GM13976 (cell line): ENCODE measurements at regions not wholly inside any gene's neighbourhood (a gene's known extent, or its start where the extent isn't known, plus 50 kb on each side); places are given as distances from the start of the nearest gene placed in this dataset.
A peak's percentile ranks its signal among the peaks of the same experiment; 100 is the strongest.
"Not testable (repeated sequence)": the region's sequence is repeated elsewhere in the genome, so short reads cannot be mapped to it uniquely, and the experiment has no call there.

Experiments used
- DNase-seq: peaks from one replicate; pipeline ENCODE4 v3.0.0; 2012; ENCODE audit warnings: low spot score
- in situ Hi-C: fragments of 300-500 bp; cut with MboI; formaldehyde crosslinking; loops from one replicate; pipeline ENCODE4 v1.12.0; 2022; ENCODE audit warnings: low sequenced_read_pairs, mixed read lengths, inconsistent platforms; ENCODE audit not compliant: unreplicated experiment
- TF ChIP-seq, protein P1 (sequence below): IDR thresholded peaks from 2 replicates; pipeline ENCODE4 v1.5.1; 2012; ENCODE audit warnings: borderline replicate concordance, mild to moderate bottlenecking; ENCODE audit not compliant: insufficient read depth; ENCODE audit errors: extremely low read depth, missing control alignments, control extremely low read depth

DNA sequence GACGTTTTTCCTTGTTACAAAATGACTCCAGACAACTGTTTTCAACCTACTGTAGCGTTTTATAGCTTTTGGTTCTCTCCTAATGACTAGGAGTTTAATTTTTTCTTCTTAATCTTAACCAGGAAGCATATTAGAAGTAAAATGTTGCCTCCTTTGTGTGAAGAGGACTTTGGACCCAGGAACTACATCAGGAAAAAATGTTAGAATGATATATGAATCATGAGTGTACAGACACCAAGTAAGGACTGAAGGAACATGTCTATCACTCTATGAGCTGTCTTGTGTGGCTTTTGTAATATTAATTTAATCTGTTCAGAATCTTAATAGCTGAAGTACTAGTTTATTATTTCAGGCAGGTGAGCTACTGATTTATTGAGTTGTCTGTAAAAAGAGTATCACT lies 71.0 kb upstream of the MARCKS start:
- TF ChIP-seq, protein P1, sequence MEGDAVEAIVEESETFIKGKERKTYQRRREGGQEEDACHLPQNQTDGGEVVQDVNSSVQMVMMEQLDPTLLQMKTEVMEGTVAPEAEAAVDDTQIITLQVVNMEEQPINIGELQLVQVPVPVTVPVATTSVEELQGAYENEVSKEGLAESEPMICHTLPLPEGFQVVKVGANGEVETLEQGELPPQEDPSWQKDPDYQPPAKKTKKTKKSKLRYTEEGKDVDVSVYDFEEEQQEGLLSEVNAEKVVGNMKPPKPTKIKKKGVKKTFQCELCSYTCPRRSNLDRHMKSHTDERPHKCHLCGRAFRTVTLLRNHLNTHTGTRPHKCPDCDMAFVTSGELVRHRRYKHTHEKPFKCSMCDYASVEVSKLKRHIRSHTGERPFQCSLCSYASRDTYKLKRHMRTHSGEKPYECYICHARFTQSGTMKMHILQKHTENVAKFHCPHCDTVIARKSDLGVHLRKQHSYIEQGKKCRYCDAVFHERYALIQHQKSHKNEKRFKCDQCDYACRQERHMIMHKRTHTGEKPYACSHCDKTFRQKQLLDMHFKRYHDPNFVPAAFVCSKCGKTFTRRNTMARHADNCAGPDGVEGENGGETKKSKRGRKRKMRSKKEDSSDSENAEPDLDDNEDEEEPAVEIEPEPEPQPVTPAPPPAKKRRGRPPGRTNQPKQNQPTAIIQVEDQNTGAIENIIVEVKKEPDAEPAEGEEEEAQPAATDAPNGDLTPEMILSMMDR, result no peak
- DNase-seq, result no peak
- in situ Hi-C loops, result no loop called here

DNA sequence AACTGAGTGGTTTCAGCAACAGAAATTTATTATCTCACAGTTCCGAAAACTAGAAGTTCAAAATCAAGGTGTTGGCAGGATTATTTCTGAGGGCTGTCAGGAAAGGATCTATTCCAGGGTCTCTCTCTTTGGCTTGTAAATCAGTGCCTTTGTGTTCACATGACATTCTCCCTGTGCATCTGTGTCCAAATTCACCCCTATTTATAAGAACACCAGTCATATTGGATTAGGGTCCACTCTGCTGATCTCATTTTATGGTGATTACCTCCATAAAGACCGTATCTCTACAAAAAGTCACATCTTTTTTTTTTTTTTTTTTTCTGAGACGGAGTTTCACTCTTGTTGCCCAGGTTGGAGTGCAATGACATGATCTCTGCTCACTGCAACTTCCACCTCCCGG lies 68.6 kb upstream of the MARCKS start:
- DNase-seq, result no peak
- TF ChIP-seq, protein P1, result no peak
- in situ Hi-C loops, result no loop called here

DNA sequence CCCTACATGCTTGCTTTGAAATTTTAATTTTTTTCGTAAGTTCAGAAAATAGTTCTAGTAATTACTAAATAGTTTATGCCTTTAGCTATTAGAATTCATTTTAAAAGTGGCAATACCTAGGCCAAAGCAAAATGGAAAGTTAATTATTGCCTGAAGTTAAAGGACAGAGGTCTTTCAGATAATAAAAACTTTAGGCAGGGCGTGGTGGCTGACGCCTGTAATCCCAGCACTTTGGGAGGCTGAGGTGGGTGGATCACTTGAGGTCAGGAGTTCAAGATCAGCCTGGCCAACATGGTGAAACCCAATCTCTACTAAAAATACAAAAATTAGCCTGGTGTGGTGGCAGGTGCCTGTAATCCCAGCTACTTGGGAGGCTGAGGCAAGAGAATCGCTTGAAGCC lies 65.9 kb upstream of the MARCKS start:
- in situ Hi-C loops, DNase-seq: not testable (repeated sequence)

DNA sequence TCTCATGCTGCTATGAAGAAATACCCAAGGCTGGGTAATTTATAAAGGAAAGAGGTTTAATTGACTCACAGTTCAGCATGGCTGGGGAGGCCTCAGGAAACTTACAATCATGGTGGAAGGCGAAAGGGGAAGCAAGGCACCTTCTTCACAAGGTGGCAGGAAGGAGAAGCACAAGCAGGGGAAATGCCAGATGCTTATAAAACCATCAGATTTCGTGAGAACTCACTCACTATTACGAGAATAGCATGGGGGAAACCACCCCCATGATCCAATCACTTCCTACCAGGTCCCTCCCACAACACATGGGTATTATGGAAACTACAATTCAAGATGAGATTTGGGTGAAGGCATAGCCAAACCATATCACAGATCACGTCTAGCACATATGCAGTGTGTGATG lies 61.8 kb upstream of the MARCKS start:
- DNase-seq, in situ Hi-C loops: not testable (repeated sequence)

DNA sequence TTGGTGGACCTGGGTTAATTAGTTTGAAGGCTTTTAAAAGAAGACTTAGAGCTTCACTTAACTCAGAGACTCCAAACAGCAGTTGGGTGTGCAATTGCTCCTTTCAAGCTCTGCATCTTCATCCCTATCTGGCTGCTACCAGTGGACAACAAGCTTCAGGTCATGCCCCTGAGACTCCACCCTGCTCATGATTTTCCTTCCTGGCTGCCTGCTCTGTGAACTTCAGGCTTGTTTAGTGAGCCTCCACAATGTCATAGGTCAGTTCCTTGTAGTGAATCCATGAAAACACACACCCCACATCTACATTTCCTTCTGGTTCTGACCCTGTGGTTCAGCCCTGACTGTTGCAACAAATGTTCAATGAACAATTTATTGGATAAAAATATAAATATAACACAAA lies 61.1 kb upstream of the MARCKS start:
- no peak for DNase-seq
- in situ Hi-C loops, result no loop called here
- TF ChIP-seq, protein P1, result no peak

DNA sequence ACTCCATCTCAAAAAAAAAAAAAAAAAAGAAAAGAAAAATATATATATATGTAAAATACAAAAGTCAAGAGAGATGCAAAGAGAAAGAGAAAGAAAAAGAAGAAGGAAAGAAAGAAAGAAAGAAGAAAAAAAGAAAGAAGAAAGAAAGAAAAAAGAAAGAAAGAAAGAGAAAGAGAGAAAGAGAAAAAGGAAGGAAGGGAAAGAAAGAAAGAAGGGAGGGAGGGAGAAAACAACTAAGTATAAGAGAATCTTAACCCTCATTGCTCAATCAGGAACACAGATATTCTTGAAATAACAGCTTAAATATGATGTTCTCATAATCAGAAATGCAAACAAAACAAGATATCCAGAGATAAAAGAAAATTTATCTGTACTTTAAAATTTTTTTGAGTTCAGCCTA lies 54.4 kb upstream of the MARCKS start:
- DNase-seq, result no peak
- TF ChIP-seq, protein P1, result no peak
- in situ Hi-C loops, result no loop called here

DNA sequence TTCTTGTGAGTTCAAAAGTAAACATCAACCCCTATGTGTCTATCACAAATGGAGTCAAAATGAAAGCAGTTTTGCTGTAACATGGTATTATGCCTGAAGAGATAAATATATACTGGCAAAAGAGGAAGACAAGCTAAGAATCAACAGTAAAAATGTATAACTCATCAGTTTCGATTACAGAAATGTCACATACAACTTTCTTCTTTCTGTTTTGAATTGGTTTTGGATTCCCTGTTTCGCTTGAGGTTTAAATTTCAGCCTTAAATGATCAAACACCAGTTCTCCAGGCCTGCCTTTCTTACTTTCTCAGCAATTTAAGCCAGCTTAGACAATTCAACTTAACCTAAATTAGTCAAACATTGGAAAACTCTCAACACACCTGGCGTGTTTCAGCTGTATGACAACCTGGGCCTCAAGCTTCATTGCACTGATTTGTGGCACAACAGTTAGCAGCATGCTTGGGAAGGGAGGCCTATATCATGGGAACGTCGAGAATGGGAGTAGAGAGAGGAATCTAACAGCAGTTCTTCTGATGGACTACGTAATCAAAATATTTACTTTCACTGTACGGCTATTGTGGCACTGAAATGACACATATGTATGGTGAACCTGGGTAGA lies 51.9 kb upstream of the MARCKS start:
- TF ChIP-seq, protein P1, result no peak
- DNase-seq, result peak; percentile 61
- in situ Hi-C loops, result no loop called here
